MCF 10A (cell line): ENCODE measurements at regions not wholly inside any gene's neighbourhood (a gene's known extent, or its start where the extent isn't known, plus 50 kb on each side); places are given as distances from the start of the nearest gene placed in this dataset.

Source experiments
- BruUV-seq: library from RNA; stranded (reverse); fragments of 400-500 nt; replicated peaks from 2 replicates; lab custom pipeline; 2021; lab: Mats Ljungman, UMichigan
- CTCF ChIA-PET: fragments of 300-600 bp; sonication (Branson Sonifier 250); formaldehyde crosslinking; extraction: SDS; loops from one replicate; lab custom pipeline; 2021; ENCODE audit warnings: antibody characterized with exemption, inconsistent platforms; lab: Yijun Ruan, JAX
- POLR2A ChIA-PET: fragments of 300-600, 350-650 bp; sonication (Branson Sonifier 250); formaldehyde crosslinking; extraction: SDS; loops from one replicate; lab custom pipeline; 2020; ENCODE audit warnings: antibody characterized with exemption, inconsistent platforms; lab: Yijun Ruan, JAX
- DNase-seq: peaks from one replicate; pipeline ENCODE4 v3.0.0-alpha.2; 2018; ENCODE audit not compliant: unreplicated experiment
- H3K27ac Mint-ChIP-seq: one replicate; pipeline ENCODE4 v1.8.0; 2022; ENCODE audit warnings: mild to moderate bottlenecking, low read depth, mixed read lengths; ENCODE audit not compliant: unreplicated experiment
- H3K27me3 Mint-ChIP-seq: one replicate; pipeline ENCODE4 v1.8.0; 2022; ENCODE audit warnings: mixed read lengths; ENCODE audit not compliant: insufficient read depth, unreplicated experiment
- H3K36me3 Mint-ChIP-seq: one replicate; pipeline ENCODE4 v1.8.0; 2022; ENCODE audit warnings: mild to moderate bottlenecking, moderate library complexity, mixed read lengths; ENCODE audit not compliant: insufficient read depth, unreplicated experiment
- H3K4me1 Mint-ChIP-seq: one replicate; pipeline ENCODE4 v1.8.0; 2022; ENCODE audit warnings: mixed read lengths; ENCODE audit not compliant: insufficient read depth, unreplicated experiment
- H3K4me3 Mint-ChIP-seq: one replicate; pipeline ENCODE4 v1.8.0; 2022; ENCODE audit warnings: mild to moderate bottlenecking, moderate library complexity, mixed read lengths; ENCODE audit not compliant: unreplicated experiment
- H3K9me3 Mint-ChIP-seq: one replicate; pipeline ENCODE4 v1.8.0; 2022; ENCODE audit warnings: mixed read lengths; ENCODE audit not compliant: unreplicated experiment
- intact Hi-C: fragments of 100-400 bp; cut with micrococcal nuclease; formaldehyde crosslinking; loops from 2 replicates; pipeline ENCODE4 v1.14.1; 2022
- TF ChIP-seq, protein P1 (sequence below): fragments of 200-600 bp; IDR thresholded peaks from one replicate; pipeline ENCODE4 v1.8.0; 2022; ENCODE audit warnings: antibody characterized with exemption, mild to moderate bottlenecking; ENCODE audit not compliant: unreplicated experiment

DNA sequence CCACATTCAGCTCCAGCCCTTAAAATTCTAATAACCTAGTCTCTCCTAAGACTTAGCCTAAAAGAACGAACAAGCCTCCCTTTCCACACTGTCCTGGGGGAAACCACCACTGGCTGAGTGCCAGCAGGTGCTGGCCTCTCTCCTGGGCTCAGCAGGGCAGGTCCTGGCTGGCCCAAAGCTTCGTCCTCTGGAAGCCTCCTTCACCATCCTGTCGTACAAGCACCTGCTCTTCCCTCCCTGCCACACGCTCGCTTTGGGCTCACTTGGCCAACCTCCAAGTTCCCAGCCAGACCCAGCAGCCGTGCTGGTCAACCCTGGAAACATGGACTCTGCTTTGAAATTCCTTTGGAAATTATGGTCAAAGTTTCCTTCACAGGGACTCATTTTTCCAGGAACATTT, 58.2 kb upstream of the SLC25A33 start:
- no peak overlapping the region for H3K4me3 Mint-ChIP-seq
- TF ChIP-seq, protein P1, sequence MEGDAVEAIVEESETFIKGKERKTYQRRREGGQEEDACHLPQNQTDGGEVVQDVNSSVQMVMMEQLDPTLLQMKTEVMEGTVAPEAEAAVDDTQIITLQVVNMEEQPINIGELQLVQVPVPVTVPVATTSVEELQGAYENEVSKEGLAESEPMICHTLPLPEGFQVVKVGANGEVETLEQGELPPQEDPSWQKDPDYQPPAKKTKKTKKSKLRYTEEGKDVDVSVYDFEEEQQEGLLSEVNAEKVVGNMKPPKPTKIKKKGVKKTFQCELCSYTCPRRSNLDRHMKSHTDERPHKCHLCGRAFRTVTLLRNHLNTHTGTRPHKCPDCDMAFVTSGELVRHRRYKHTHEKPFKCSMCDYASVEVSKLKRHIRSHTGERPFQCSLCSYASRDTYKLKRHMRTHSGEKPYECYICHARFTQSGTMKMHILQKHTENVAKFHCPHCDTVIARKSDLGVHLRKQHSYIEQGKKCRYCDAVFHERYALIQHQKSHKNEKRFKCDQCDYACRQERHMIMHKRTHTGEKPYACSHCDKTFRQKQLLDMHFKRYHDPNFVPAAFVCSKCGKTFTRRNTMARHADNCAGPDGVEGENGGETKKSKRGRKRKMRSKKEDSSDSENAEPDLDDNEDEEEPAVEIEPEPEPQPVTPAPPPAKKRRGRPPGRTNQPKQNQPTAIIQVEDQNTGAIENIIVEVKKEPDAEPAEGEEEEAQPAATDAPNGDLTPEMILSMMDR: no peak
- H3K36me3 Mint-ChIP-seq: no peaks in the 10 kb centered on the region
- peaks cover 13% of the 10 kb centered on the region for H3K27me3 Mint-ChIP-seq
- H3K27ac Mint-ChIP-seq: no peak overlapping the region
- BruUV-seq: no TSS peak
- H3K4me1 Mint-ChIP-seq: peaks cover 5% of the 10 kb centered on the region
- peak; percentile 65 for DNase-seq
- CTCF ChIA-PET: interaction anchor here (0.7 to 1.3 kb wide), 2 partner anchors 191 to 212 kb away, joined by 3 to 6 read pairs; no protein-coding TSS in a partner anchor
- H3K9me3 Mint-ChIP-seq: no peaks in the 10 kb centered on the region
- intact Hi-C loops: no loop called here
- POLR2A ChIA-PET: interaction anchor here (1.0 to 1.3 kb wide), 2 partner anchors 8 to 191 kb away, joined by 3 to 4 read pairs; no protein-coding TSS in a partner anchor

DNA sequence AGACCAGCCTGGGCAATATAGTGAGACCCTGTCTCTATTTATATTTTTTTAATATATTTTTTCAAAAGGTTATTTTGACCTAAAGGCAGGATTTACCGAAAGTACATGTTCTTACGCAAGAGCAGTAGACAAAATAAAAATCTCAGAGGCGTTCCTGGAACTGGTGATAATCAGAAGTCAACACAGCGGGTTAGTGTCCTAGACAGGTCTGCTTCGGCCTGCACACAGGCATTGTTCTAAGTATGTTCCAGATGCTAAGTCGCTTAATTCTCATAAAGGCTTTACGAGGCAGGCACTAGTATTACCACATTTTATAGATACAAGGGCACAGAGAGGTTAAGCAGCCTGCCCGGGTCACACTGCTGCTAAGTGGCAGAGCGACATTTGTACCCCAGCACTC, 56.9 kb upstream of the SLC25A33 start:
- ChIA-PET POLR2A (no interaction called here), CTCF (interaction anchor here (0.7 kb wide), 1 partner anchor 207 kb away, joined by 3 read pairs; no protein-coding TSS in a partner anchor)
- intact Hi-C loops: no loop called here
- H3K4me3 Mint-ChIP-seq: no peak overlapping the region
- no peaks in the 10 kb centered on the region for H3K9me3 Mint-ChIP-seq
- TF ChIP-seq, protein P1: no peak
- no peak overlapping the region for H3K27ac Mint-ChIP-seq
- peaks cover 15% of the 10 kb centered on the region for H3K27me3 Mint-ChIP-seq
- H3K4me1 Mint-ChIP-seq: peaks cover 5% of the 10 kb centered on the region
- DNase-seq: no peak
- no TSS peak for BruUV-seq
- no peaks in the 10 kb centered on the region for H3K36me3 Mint-ChIP-seq

DNA sequence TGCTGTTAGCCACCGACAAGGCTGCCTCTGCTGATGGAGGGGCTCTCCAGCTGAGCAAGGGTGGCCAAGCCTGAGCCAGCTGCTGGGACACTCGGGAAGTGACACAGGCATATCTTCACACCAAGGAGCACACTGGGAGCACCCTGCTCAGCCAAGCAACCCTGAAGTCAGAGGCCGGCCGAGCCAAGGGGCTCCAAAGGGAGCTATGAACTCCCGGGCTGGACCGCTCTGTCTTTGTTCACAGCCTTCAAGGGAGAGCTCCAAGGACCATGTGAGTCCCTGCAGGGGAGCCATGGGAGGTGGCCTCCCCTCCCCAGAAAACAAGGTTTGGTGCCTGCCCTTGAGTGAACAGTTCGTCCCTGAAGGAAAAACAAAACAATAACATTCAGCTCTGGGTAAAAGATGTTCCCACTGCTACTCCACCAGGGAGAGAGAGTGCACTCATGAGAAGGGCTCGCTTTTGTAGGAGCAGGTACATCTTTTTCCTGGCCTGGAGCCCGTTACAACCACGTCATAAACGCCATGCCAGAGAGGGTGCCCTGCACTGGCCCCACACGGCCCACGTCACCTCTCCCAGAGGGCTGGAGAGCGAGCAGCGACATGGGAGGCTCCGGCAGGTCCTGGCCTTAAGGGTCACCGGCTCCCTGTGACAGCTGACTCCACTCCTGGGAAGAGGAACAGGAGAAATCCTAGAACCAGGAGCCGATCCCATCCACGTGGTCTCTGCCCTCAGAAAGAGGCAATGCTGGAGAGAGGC, 56.3 kb upstream of the SLC25A33 start:
- Mint-ChIP-seq H3K27me3 (peaks cover 15% of the 10 kb centered on the region), H3K9me3 (no peaks in the 10 kb centered on the region), H3K36me3 (no peaks in the 10 kb centered on the region), H3K27ac (no peak overlapping the region), H3K4me3 (no peak overlapping the region), H3K4me1 (peaks cover 5% of the 10 kb centered on the region)
- TF ChIP-seq, protein P1: no peak
- DNase-seq: no peak
- no TSS peak for BruUV-seq
- intact Hi-C loops: no loop called here
- ChIA-PET CTCF (interaction anchor here (0.6 to 0.7 kb wide), 2 partner anchors 203 to 208 kb away, joined by 3 read pairs; no protein-coding TSS in a partner anchor), POLR2A (no interaction called here)

DNA sequence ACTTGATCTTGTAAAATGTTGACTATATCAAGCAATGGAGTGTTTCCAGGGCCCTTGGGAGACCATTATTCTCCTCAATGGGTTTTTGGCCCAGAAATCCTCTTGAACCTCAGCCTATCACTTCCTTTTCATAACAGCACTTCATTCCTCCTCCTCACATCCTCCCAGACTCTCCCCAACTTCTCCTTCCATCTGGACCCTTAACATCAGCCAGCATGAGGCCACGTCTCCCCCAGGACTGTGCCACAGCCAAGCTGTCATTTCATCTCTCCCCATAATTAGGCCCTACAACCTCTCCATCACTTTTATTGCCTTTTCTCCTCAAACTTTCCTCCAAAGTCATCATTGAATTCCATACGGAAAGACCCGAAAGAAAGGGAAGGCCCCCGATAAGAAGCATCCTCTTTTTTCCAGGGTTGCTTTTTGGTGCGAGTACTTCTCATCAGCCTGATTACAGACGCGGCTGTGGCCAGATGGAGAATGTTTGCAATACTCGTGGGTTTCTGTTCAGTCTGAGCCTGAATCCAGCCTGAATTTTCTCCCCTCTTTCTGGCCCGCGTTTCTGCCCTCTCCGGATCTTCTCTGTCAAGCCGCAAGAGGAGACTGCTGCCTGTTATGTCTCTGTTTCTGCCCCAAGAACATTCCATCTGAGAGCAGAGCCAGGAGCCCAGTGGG, 52.7 kb upstream of the SLC25A33 start:
- no peak overlapping the region for H3K27ac Mint-ChIP-seq
- no peaks in the 10 kb centered on the region for H3K9me3 Mint-ChIP-seq
- H3K4me1 Mint-ChIP-seq: no peaks in the 10 kb centered on the region
- no peaks in the 10 kb centered on the region for H3K36me3 Mint-ChIP-seq
- peaks cover 15% of the 10 kb centered on the region for H3K27me3 Mint-ChIP-seq
- DNase-seq: no peak
- ChIA-PET CTCF (no interaction called here), POLR2A (no interaction called here)
- intact Hi-C loops: no loop called here
- TF ChIP-seq, protein P1: no peak
- H3K4me3 Mint-ChIP-seq: no peak overlapping the region
- BruUV-seq: no TSS peak
